ENCODE measurements at regions not wholly inside any gene's neighbourhood (a gene's known extent, or its start where the extent isn't known, plus 50 kb on each side); places are given as distances from the start of the nearest gene placed in this dataset.
"Not testable (repeated sequence)": the region's sequence is repeated elsewhere in the genome, so short reads cannot be mapped to it uniquely, and the experiment has no call there.

GRCh38 chr15:81728726-81729125 lies 317.1 kb downstream of the MEX3B start:
- DNase-seq (ENCODE audit: low read depth in 1 of 2, low spot score in 1 of 2) = no peak

- no peak for DNase-seq (ENCODE audit: low read depth in 1 of 2, low spot score in 1 of 2)
These were observed 320.2 kb downstream of the MEX3B start for GRCh38 chr15:81725590-81725989.

GRCh38 chr15:81724536-81724935 lies 321.3 kb downstream of the MEX3B start:
- DNase-seq (ENCODE audit: low read depth in 1 of 2, low spot score in 1 of 2) = no peak

GRCh38 chr15:81723701-81724100 lies 322.1 kb downstream of the MEX3B start:
- DNase-seq (ENCODE audit: low read depth in 1 of 2, low spot score in 1 of 2) = no peak

GRCh38 chr15:81723113-81723651 lies 322.6 kb downstream of the MEX3B start:
- DNase-seq (ENCODE audit: low read depth in 1 of 2, low spot score in 1 of 2) = no peak

- not testable (repeated sequence) for DNase-seq (ENCODE audit: low read depth in 1 of 2, low spot score in 1 of 2)
These were observed 329.4 kb downstream of the MEX3B start for GRCh38 chr15:81716468-81716867.

GRCh38 chr15:81710328-81710727 lies 335.5 kb downstream of the MEX3B start:
- no peak for DNase-seq (ENCODE audit: low read depth in 1 of 2, low spot score in 1 of 2)

- DNase-seq (ENCODE audit: low read depth in 1 of 2, low spot score in 1 of 2) = not testable (repeated sequence)
These were observed 332.9 kb upstream of the TMC3 start for GRCh38 chr15:81706816-81707346.

- DNase-seq (ENCODE audit: low read depth in 1 of 2, low spot score in 1 of 2) = not testable (repeated sequence)
These were observed 331.7 kb upstream of the TMC3 start for GRCh38 chr15:81705727-81706126.

- no peak for DNase-seq (ENCODE audit: low read depth in 1 of 2, low spot score in 1 of 2)
These were observed 312.0 kb upstream of the TMC3 start for GRCh38 chr15:81686021-81686420.

GRCh38 chr15:81685237-81685636 lies 311.2 kb upstream of the TMC3 start:
- DNase-seq (ENCODE audit: low read depth in 1 of 2, low spot score in 1 of 2) = no peak

- DNase-seq (ENCODE audit: low read depth in 1 of 2, low spot score in 1 of 2) = no peak
These were observed 306.8 kb upstream of the TMC3 start for GRCh38 chr15:81680829-81681228.

GRCh38 chr15:81666839-81667238 lies 292.8 kb upstream of the TMC3 start:
- no peak for DNase-seq (ENCODE audit: low read depth in 1 of 2, low spot score in 1 of 2)

GRCh38 chr15:81660976-81661375 lies 287.0 kb upstream of the TMC3 start:
- no peak for DNase-seq (ENCODE audit: low read depth in 1 of 2, low spot score in 1 of 2)

- no peak for DNase-seq (ENCODE audit: low read depth in 1 of 2, low spot score in 1 of 2)
These were observed 279.2 kb upstream of the TMC3 start for GRCh38 chr15:81653259-81653658.

GRCh38 chr15:81645470-81645869 lies 271.5 kb upstream of the TMC3 start:
- no peak for DNase-seq (ENCODE audit: low read depth in 1 of 2, low spot score in 1 of 2)

- DNase-seq (ENCODE audit: low read depth in 1 of 2, low spot score in 1 of 2) = no peak
These were observed 269.8 kb upstream of the TMC3 start for GRCh38 chr15:81643771-81644170.

- DNase-seq (ENCODE audit: low read depth in 1 of 2, low spot score in 1 of 2) = no peak
These were observed 268.5 kb upstream of the TMC3 start for GRCh38 chr15:81642451-81642990.

- not testable (repeated sequence) for DNase-seq (ENCODE audit: low read depth in 1 of 2, low spot score in 1 of 2)
These were observed 262.1 kb upstream of the TMC3 start for GRCh38 chr15:81636064-81636463.

- no peak for DNase-seq (ENCODE audit: low read depth in 1 of 2, low spot score in 1 of 2)
These were observed 259.9 kb upstream of the TMC3 start for GRCh38 chr15:81633889-81634288.

- DNase-seq (ENCODE audit: low read depth in 1 of 2, low spot score in 1 of 2) = no peak
These were observed 251.9 kb upstream of the TMC3 start for GRCh38 chr15:81625896-81626295.

- no peak for DNase-seq (ENCODE audit: low read depth in 1 of 2, low spot score in 1 of 2)
These were observed 245.0 kb upstream of the TMC3 start for GRCh38 chr15:81619002-81619401.

- DNase-seq (ENCODE audit: low read depth in 1 of 2, low spot score in 1 of 2) = no peak
These were observed 238.6 kb upstream of the TMC3 start for GRCh38 chr15:81612631-81613030.

Measured in activated CD4-positive, alpha-beta T cell treated with anti-CD3 and anti-CD28 coated beads, Interleukin-2, amount 50 U/mL, for 24 hours (primary cell).